Stimulated activated CD4-positive, alpha-beta T cell treated with anti-CD3 and anti-CD28 coated beads, Interleukin-12 subunit alpha, Interleukin-12 subunit beta, amount 100 ng/mL, for 48 hours (primary cell): ENCODE measurements at regions not wholly inside any gene's neighbourhood (a gene's known extent, or its start where the extent isn't known, plus 50 kb on each side); places are given as distances from the start of the nearest gene placed in this dataset.
"Not testable (repeated sequence)": the region's sequence is repeated elsewhere in the genome, so short reads cannot be mapped to it uniquely, and the experiment has no call there.

Source experiments
- DNase-seq, 3 donors: peaks; one replicate each; pipeline ENCODE4 v3.0.0-alpha.2; 2020; ENCODE audit warnings: low read depth in 2 of 3, low spot score in 1 of 3

- no peak for DNase-seq
Observed at GRCh38 chr1:82125866-82126265, 325.1 kb downstream of the ADGRL2 start.

- no peak for DNase-seq
Observed at GRCh38 chr1:82125119-82125518, 324.4 kb downstream of the ADGRL2 start.

- no peak for DNase-seq
Observed at GRCh38 chr1:82121421-82121820, 320.7 kb downstream of the ADGRL2 start.

GRCh38 chr1:82116105-82116504 is 315.4 kb downstream of the ADGRL2 start:
- no peak for DNase-seq

GRCh38 chr1:82114887-82115286 is 314.2 kb downstream of the ADGRL2 start:
- DNase-seq: no peak

GRCh38 chr1:82110366-82111254 is 309.9 kb downstream of the ADGRL2 start:
- DNase-seq: no peak

GRCh38 chr1:82108843-82109242 is 308.1 kb downstream of the ADGRL2 start:
- no peak for DNase-seq

- DNase-seq: no peak
Observed at GRCh38 chr1:82106672-82107071, 305.9 kb downstream of the ADGRL2 start.

- DNase-seq: no peak
Observed at GRCh38 chr1:82099170-82099569, 298.4 kb downstream of the ADGRL2 start.

GRCh38 chr1:82094136-82094535 is 293.4 kb downstream of the ADGRL2 start:
- DNase-seq: no peak

GRCh38 chr1:82091729-82092128 is 291.0 kb downstream of the ADGRL2 start:
- DNase-seq: no peak

GRCh38 chr1:82091265-82091664 is 290.5 kb downstream of the ADGRL2 start:
- DNase-seq: no peak

- DNase-seq: no peak
Observed at GRCh38 chr1:82090104-82090503, 289.4 kb downstream of the ADGRL2 start.

GRCh38 chr1:82086739-82087138 is 286.0 kb downstream of the ADGRL2 start:
- DNase-seq: no peak

- no peak for DNase-seq
Observed at GRCh38 chr1:82079607-82080006, 278.9 kb downstream of the ADGRL2 start.

- DNase-seq: no peak
Observed at GRCh38 chr1:82073659-82074058, 272.9 kb downstream of the ADGRL2 start.

GRCh38 chr1:82073071-82073470 is 272.3 kb downstream of the ADGRL2 start:
- no peak for DNase-seq

- DNase-seq: no peak
Observed at GRCh38 chr1:82065916-82066315, 265.2 kb downstream of the ADGRL2 start.

- no peak for DNase-seq
Observed at GRCh38 chr1:82064691-82065090, 264.0 kb downstream of the ADGRL2 start.

- DNase-seq: no peak
Observed at GRCh38 chr1:82062206-82062605, 261.5 kb downstream of the ADGRL2 start.

GRCh38 chr1:82059959-82060358 is 259.2 kb downstream of the ADGRL2 start:
- DNase-seq: no peak

GRCh38 chr1:82057011-82057410 is 256.3 kb downstream of the ADGRL2 start:
- no peak for DNase-seq

GRCh38 chr1:82055375-82055774 is 254.6 kb downstream of the ADGRL2 start:
- not testable (repeated sequence) for DNase-seq
